ENCODE measurements at regions not wholly inside any gene's neighbourhood (a gene's known extent, or its start where the extent isn't known, plus 50 kb on each side); places are given as distances from the start of the nearest gene placed in this dataset.

- DNase-seq (ENCODE audit: low read depth), result no peak
- H3K4me3 ChIP-seq (ENCODE audit: low read depth, low read length), result no peak overlapping the region
- no peak for TF ChIP-seq MYC (IDR thresholded peaks at IDR 0.05; ENCODE audit: low read depth, low read length)
- TF ChIP-seq, protein P1, sequence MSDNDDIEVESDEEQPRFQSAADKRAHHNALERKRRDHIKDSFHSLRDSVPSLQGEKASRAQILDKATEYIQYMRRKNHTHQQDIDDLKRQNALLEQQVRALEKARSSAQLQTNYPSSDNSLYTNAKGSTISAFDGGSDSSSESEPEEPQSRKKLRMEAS (IDR thresholded peaks at IDR 0.05; ENCODE audit: low read depth, low read length), result no peak
- TF ChIP-seq POLR2A (IDR thresholded peaks at IDR 0.05; ENCODE audit: extremely low read depth, insufficient read length), result no peak
- no peak for TF ChIP-seq CTCF (IDR thresholded peaks at IDR 0.05; ENCODE audit: low read depth, low read length)
These were observed 175.6 kb upstream of the BMPER start for GRCh38 chr7:33729726-33730125.

GRCh38 chr7:33730958-33731357 lies 174.4 kb upstream of the BMPER start:
- DNase-seq (ENCODE audit: low read depth), result no peak

GRCh38 chr7:33731912-33732311 lies 173.4 kb upstream of the BMPER start:
- TF ChIP-seq, protein P1 (IDR thresholded peaks at IDR 0.05; ENCODE audit: low read depth, low read length), result no peak
- no peak for TF ChIP-seq POLR2A (IDR thresholded peaks at IDR 0.05; ENCODE audit: extremely low read depth, insufficient read length)
- no peak for TF ChIP-seq CTCF (IDR thresholded peaks at IDR 0.05; ENCODE audit: low read depth, low read length)
- TF ChIP-seq MYC (IDR thresholded peaks at IDR 0.05; ENCODE audit: low read depth, low read length), result no peak
- DNase-seq (ENCODE audit: low read depth), result no peak
- H3K4me3 ChIP-seq (ENCODE audit: low read depth, low read length), result no peak overlapping the region

More at GRCh38 chr7:33730958-33731357, 174.4 kb upstream of the BMPER start:
- TF ChIP-seq POLR2A (IDR thresholded peaks at IDR 0.05; ENCODE audit: extremely low read depth, insufficient read length) (no peak), MYC (IDR thresholded peaks at IDR 0.05; ENCODE audit: low read depth, low read length) (no peak), CTCF (IDR thresholded peaks at IDR 0.05; ENCODE audit: low read depth, low read length) (no peak)
- TF ChIP-seq, protein P1 (IDR thresholded peaks at IDR 0.05; ENCODE audit: low read depth, low read length), result no peak
- no peak overlapping the region for H3K4me3 ChIP-seq (ENCODE audit: low read depth, low read length)

- no peak for DNase-seq (ENCODE audit: low read depth)
- no peak for TF ChIP-seq POLR2A (IDR thresholded peaks at IDR 0.05; ENCODE audit: extremely low read depth, insufficient read length)
- TF ChIP-seq, protein P1 (IDR thresholded peaks at IDR 0.05; ENCODE audit: low read depth, low read length), result no peak
- no peak overlapping the region for H3K4me3 ChIP-seq (ENCODE audit: low read depth, low read length)
These were observed 172.9 kb upstream of the BMPER start for GRCh38 chr7:33732462-33732861.

- H3K4me3 ChIP-seq (ENCODE audit: low read depth, low read length), result no peak overlapping the region
- DNase-seq (ENCODE audit: low read depth), result no peak
- TF ChIP-seq CTCF (IDR thresholded peaks at IDR 0.05; ENCODE audit: low read depth, low read length), result no peak
- no peak for TF ChIP-seq MYC (IDR thresholded peaks at IDR 0.05; ENCODE audit: low read depth, low read length)
- no peak for TF ChIP-seq POLR2A (IDR thresholded peaks at IDR 0.05; ENCODE audit: extremely low read depth, insufficient read length)
- TF ChIP-seq, protein P1 (IDR thresholded peaks at IDR 0.05; ENCODE audit: low read depth, low read length), result no peak
These were observed 171.3 kb upstream of the BMPER start for GRCh38 chr7:33733870-33734650.

DNA sequence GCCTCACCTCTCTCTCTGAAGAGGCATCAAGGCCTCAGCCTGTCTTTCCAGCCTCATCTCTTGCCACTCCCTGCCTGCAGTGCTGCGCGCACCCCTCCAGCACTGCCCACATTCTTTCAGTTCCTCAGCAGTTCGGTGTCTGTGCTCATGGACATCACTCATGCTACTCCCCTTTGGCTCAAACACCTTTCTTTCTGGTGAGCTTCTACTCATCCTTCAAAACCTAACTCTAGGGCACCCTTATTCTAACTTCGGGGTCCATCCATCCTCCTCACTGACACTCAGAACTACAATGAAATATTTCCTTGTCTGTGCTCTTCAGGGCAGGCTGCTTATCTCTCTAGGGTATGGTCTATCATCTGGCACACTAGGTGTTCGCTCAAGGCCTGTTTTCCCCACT lies 169.9 kb upstream of the BMPER start:
- H3K4me3 ChIP-seq (ENCODE audit: low read depth, low read length), result no peak overlapping the region
- no peak for DNase-seq (ENCODE audit: low read depth)
- TF ChIP-seq MYC (IDR thresholded peaks at IDR 0.05; ENCODE audit: low read depth, low read length), result no peak
- no peak for TF ChIP-seq CTCF (IDR thresholded peaks at IDR 0.05; ENCODE audit: low read depth, low read length)
- TF ChIP-seq POLR2A (IDR thresholded peaks at IDR 0.05; ENCODE audit: extremely low read depth, insufficient read length), result no peak
- TF ChIP-seq, protein P1 (IDR thresholded peaks at IDR 0.05; ENCODE audit: low read depth, low read length), result no peak

Measured in NB4 (cell line).